Sigmoid colon (tissue), 6 donors: ENCODE measurements at regions not wholly inside any gene's neighbourhood (a gene's known extent, or its start where the extent isn't known, plus 50 kb on each side); places are given as distances from the start of the nearest gene placed in this dataset.
"Not testable (repeated sequence)": the region's sequence is repeated elsewhere in the genome, so short reads cannot be mapped to it uniquely, and the experiment has no call there.

ENCODE experiments used
- DNase-seq: peaks from one replicate; pipeline ENCODE4 v3.0.0-alpha.2; 2019
- H3K27ac ChIP-seq, 4 donors: fragments of 200-600 bp; sonication (generic); one replicate each; pipeline ENCODE4 v1.5.1; 2016 to 2019; ENCODE audit warnings: mild to moderate bottlenecking in 1 of 4
- H3K27me3 ChIP-seq, 3 donors: fragments of 200-600 bp; sonication (generic); one replicate each; pipeline ENCODE4 v1.5.1; 2019; ENCODE audit warnings: mild to moderate bottlenecking in 1 of 3
- H3K36me3 ChIP-seq, 4 donors: fragments of 200-600 bp; sonication (generic); one replicate each; pipeline ENCODE4 v1.5.1; 2016 to 2019
- H3K4me1 ChIP-seq, 4 donors: fragments of 200-600 bp; sonication (generic); one replicate each; pipeline ENCODE4 v1.5.1; 2017 to 2019
- H3K4me3 ChIP-seq, 4 donors: fragments of 200-600 bp; sonication (generic); one replicate each; pipeline ENCODE4 v1.5.1; 2017 to 2019; ENCODE audit warnings: mild to moderate bottlenecking in 2 of 4, moderate library complexity in 1 of 4
- H3K9me3 ChIP-seq, 4 donors: fragments of 200-600 bp in 3 of 4; sonication (generic) in 3 of 4; one replicate each; pipeline versions ENCODE4 v1.5.1 to v1.6.1; 2013 to 2019
- CTCF ChIP-seq, 4 experiments: fragments of 450-650 bp in 3 of 4; fragments of 200-600 bp in 1 of 4; IDR thresholded peaks; one replicate each; pipeline ENCODE4 v1.5.1; 2016 to 2019; ENCODE audit warnings: antibody characterized with exemption in 4 of 4, mild to moderate bottlenecking in 3 of 4, moderate library complexity in 2 of 4
- EP300 ChIP-seq, 4 donors: sonication (generic); formaldehyde crosslinking; IDR thresholded peaks; one replicate each; pipeline ENCODE4 v1.6.1; 2017; ENCODE audit warnings: antibody characterized with exemption in 4 of 4
- POLR2A ChIP-seq, 2 donors: fragments of 450-650 bp; IDR thresholded peaks; one replicate each; pipeline ENCODE4 v1.6.1; 2016; ENCODE audit warnings: antibody characterized with exemption in 2 of 2, mild to moderate bottlenecking in 2 of 2, moderate library complexity in 2 of 2
- POLR2AphosphoS5 ChIP-seq, 4 donors: sonication (generic); formaldehyde crosslinking; IDR thresholded peaks; one replicate each; pipeline ENCODE4 v1.6.1; 2017; ENCODE audit warnings: antibody characterized with exemption in 4 of 4
- whole genome bisulfite sequencing, 2 donors: extraction: QIAGEN DNeasy Blood & Tissue Kit; methylation state at CpG; one replicate each; pipeline ENCODE4 v1.1.7; 2013; 5-methylcytosine and 5-hydroxymethylcytosine counted together
- intact Hi-C: fragments of 100-400 bp; cut with DNase I; formaldehyde crosslinking; loops from one replicate; pipeline ENCODE4 v1.15.1; 2023
- donor health status: healthy with polysubstance abuse.
- donor health status: healthy.

- Histone ChIP-seq H3K4me1 (no peaks in the 10 kb centered on the region), H3K9me3 (no peaks in the 10 kb centered on the region), H3K27me3 (no peaks in the 10 kb centered on the region), H3K4me3 (no peak overlapping the region), H3K36me3 (no peaks in the 10 kb centered on the region), H3K27ac (no peak overlapping the region)
- TF ChIP-seq CTCF (IDR thresholded peaks at IDR 0.05): no peak
- TF ChIP-seq EP300 (IDR thresholded peaks at IDR 0.05): no peak
- no peak for TF ChIP-seq POLR2A (IDR thresholded peaks at IDR 0.05)
- no peak for TF ChIP-seq POLR2AphosphoS5 (IDR thresholded peaks at IDR 0.05)
- no peak for DNase-seq
- WGBS, 2 donors: 12 to 61% methylated on average over 8 of the region's 8 CpGs
- intact Hi-C loops: no loop called here
Measured at GRCh38 chr7:142438923-142439515, 181.2 kb upstream of the PRSS58 start.

DNA sequence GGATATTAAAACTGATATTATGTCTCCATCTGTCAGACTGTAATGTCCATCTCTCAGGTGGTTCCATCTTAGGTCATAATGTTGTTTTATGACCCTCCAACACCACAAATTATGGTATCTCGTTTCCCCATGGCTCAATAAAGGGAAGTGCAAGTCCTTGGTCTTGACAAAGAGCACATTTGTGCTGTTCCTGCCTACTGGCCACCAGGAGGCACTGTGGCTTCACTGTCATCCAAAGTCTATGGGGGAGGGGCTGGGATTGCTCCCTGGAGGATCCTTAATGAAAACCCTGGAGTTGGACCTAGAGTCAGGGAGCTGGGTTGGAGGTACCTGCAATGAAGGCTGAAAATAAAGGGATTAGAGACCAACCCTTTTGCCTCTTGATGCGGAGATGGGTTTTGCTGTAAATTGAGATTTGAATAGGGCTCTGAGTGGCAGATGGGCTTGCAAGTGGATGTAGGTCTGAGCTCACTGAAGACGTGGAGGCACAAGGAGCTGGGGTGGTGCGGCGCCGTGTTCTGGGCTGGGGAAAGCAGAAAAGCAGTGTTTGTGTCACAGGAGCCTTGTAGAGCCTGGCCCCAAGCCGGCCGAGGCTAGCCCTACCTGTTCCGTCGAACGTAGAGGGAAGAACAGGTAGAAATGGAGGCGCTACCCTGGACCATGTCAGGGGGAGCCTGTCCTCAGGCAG lies 180.5 kb upstream of the PRSS58 start:
- Histone ChIP-seq H3K27me3 (no peaks in the 10 kb centered on the region), H3K4me3 (no peak overlapping the region), H3K27ac (no peak overlapping the region), H3K9me3 (no peaks in the 10 kb centered on the region), H3K4me1 (no peaks in the 10 kb centered on the region), H3K36me3 (no peaks in the 10 kb centered on the region)
- intact Hi-C loops: no loop called here
- 87 to 88% methylated on average over 12 of the region's 12 CpGs for WGBS, 2 donors
- TF ChIP-seq POLR2A (IDR thresholded peaks at IDR 0.05): no peak
- TF ChIP-seq EP300 (IDR thresholded peaks at IDR 0.05): no peak
- TF ChIP-seq CTCF (IDR thresholded peaks at IDR 0.05): no peak
- TF ChIP-seq POLR2AphosphoS5 (IDR thresholded peaks at IDR 0.05): no peak
- DNase-seq: no peak

DNA sequence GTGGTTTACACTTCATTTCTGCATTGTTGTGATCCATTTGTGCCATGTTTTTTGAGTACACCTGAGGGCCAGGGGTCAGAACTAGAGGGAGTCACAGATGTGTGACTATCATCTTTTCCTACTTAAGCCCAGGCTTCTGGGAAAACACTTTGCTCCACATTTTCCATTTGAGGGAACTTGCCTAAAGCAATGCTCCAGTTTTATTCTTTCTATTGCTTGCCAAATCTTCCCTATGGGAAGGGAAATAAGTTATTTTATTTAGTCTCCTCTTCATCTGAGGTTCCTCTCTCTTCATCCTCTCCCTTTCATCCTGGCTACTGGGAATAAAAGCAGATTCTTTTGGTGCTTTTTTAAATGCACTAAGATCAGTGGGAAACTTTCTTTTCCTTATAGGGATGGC lies 179.9 kb upstream of the PRSS58 start:
- H3K36me3 ChIP-seq: no peaks in the 10 kb centered on the region
- H3K27ac ChIP-seq: no peak overlapping the region
- H3K4me3 ChIP-seq: no peak overlapping the region
- intact Hi-C loops: no loop called here
- DNase-seq: no peak
- no peaks in the 10 kb centered on the region for H3K4me1 ChIP-seq
- no peaks in the 10 kb centered on the region for H3K27me3 ChIP-seq
- no peaks in the 10 kb centered on the region for H3K9me3 ChIP-seq
- TF ChIP-seq CTCF (IDR thresholded peaks at IDR 0.05): no peak
- TF ChIP-seq EP300 (IDR thresholded peaks at IDR 0.05): no peak
- TF ChIP-seq POLR2AphosphoS5 (IDR thresholded peaks at IDR 0.05): no peak
- no peak for TF ChIP-seq POLR2A (IDR thresholded peaks at IDR 0.05)

GRCh38 chr7:142436601-142437000 lies 178.7 kb upstream of the PRSS58 start:
- Histone ChIP-seq H3K4me3 (no peak overlapping the region), H3K36me3 (no peaks in the 10 kb centered on the region), H3K4me1 (no peaks in the 10 kb centered on the region), H3K27me3 (no peaks in the 10 kb centered on the region), H3K9me3 (no peaks in the 10 kb centered on the region), H3K27ac (no peak overlapping the region)
- 85 to 88% methylated on average over 2 of the region's 2 CpGs for WGBS, 2 donors
- intact Hi-C loops: no loop called here
- TF ChIP-seq POLR2A (IDR thresholded peaks at IDR 0.05) (no peak), EP300 (IDR thresholded peaks at IDR 0.05) (no peak), POLR2AphosphoS5 (IDR thresholded peaks at IDR 0.05) (no peak), CTCF (IDR thresholded peaks at IDR 0.05) (no peak)
- DNase-seq: no peak

- H3K4me1 ChIP-seq, DNase-seq, H3K27me3 ChIP-seq, H3K9me3 ChIP-seq, intact Hi-C loops, H3K27ac ChIP-seq, H3K36me3 ChIP-seq, H3K4me3 ChIP-seq: not testable (repeated sequence)
- 82 to 87% methylated on average over 5 of the region's 5 CpGs for WGBS, 2 donors
Measured at GRCh38 chr7:142435606-142436005, 177.7 kb upstream of the PRSS58 start.
